MG63 (cell line): ENCODE measurements at regions not wholly inside any gene's neighbourhood (a gene's known extent, or its start where the extent isn't known, plus 50 kb on each side); places are given as distances from the start of the nearest gene placed in this dataset.
"Not testable (repeated sequence)": the region's sequence is repeated elsewhere in the genome, so short reads cannot be mapped to it uniquely, and the experiment has no call there.

Experiments
- DNase-seq: peaks from one replicate; pipeline ENCODE4 v3.0.0-alpha.2; 2020
- H3K27me3 ChIP-seq: fragments of 250-450 bp; sonication (Bioruptor Pico); 2 replicates; pipeline ENCODE4 v1.5.1; 2020; ENCODE audit warnings: mild to moderate bottlenecking, moderate library complexity
- H3K36me3 ChIP-seq: fragments of 250-450 bp; sonication (Bioruptor Pico); 2 replicates; pipeline ENCODE4 v1.5.1; 2020; ENCODE audit warnings: mild to moderate bottlenecking, moderate library complexity
- H3K4me3 ChIP-seq: fragments of 250-450 bp; sonication (Bioruptor Pico); 2 replicates; pipeline ENCODE4 v1.5.1; 2020; ENCODE audit warnings: mild to moderate bottlenecking, moderate library complexity
- H3K9me3 ChIP-seq: fragments of 250-450 bp; sonication (Bioruptor Pico); 2 replicates; pipeline ENCODE4 v1.5.1; 2020; ENCODE audit warnings: mild to moderate bottlenecking, moderate library complexity

DNA sequence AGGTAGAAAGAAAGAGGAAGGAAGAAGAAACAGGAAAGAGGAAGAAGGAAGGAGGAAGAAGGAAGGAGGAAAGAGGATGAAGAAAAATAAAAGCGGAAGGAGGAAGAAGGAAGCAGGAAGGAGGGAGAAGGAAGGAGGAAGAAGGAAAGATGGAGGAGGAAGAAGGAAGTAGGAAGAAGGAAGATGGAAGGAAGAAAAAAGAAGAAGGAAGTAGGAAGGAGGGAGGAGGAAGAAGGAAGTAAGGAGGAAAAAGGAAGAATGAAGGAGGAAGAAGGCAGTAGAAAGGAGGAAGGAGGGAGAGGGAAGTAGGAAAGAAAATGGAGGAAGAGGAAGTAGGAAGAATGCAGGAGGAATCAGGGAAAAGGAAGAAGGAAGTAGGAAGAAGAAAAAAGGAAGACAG, 191.1 kb upstream of the TBL1X start:
- no peaks in the 10 kb centered on the region for H3K36me3 ChIP-seq
- H3K27me3 ChIP-seq, result no peaks in the 10 kb centered on the region
- H3K4me3 ChIP-seq, result no peak overlapping the region
- no peaks in the 10 kb centered on the region for H3K9me3 ChIP-seq
- DNase-seq, result no peak

DNA sequence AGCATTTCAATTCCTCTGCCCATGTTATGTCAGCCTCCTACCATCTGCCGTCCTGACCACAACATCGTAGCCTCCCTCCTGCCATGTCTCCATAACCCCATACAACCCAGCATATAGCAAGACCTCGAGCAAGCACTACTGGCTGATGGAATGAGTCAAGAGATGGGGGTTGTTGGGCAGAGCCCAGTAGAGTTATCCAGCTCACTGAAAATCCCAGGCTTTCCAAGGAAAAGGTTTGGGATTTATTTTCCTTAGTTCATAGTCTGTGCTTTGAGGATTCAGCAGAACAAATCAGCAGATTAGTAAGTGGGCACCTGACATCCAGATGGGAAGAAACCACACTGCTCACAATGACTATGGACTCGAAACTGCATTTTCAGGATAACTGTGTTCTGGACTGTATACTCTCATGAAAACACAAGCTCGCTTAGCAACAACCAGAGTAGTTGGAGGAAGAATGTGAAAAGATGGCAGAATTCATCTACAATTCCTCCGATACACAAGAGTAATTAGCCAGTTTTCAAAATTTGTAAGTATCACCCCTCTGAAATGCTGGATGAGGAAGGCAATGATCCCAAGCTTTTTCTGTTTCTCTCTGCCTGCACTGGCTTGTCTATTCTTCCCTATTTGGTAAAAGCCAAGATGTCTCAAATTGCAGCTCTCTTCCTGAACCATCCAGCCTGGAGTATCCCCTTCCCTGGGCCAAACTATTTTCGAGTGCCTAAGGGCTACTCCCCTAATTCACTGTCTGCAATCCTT, 186.2 kb upstream of the TBL1X start:
- DNase-seq, result no peak
- no peaks in the 10 kb centered on the region for H3K9me3 ChIP-seq
- H3K36me3 ChIP-seq, result no peaks in the 10 kb centered on the region
- H3K27me3 ChIP-seq, result no peaks in the 10 kb centered on the region
- H3K4me3 ChIP-seq, result no peak overlapping the region

- no peak overlapping the region for H3K4me3 ChIP-seq
- no peaks in the 10 kb centered on the region for H3K9me3 ChIP-seq
- H3K27me3 ChIP-seq, result no peaks in the 10 kb centered on the region
- DNase-seq, result no peak
- H3K36me3 ChIP-seq, result no peaks in the 10 kb centered on the region
Measured at GRCh38 chrX:9279234-9279544, 185.7 kb upstream of the TBL1X start.

GRCh38 chrX:9280831-9281230, 184.0 kb upstream of the TBL1X start:
- DNase-seq, result no peak
- no peaks in the 10 kb centered on the region for H3K27me3 ChIP-seq
- H3K4me3 ChIP-seq, result no peak overlapping the region
- H3K36me3 ChIP-seq, result no peaks in the 10 kb centered on the region
- no peaks in the 10 kb centered on the region for H3K9me3 ChIP-seq

GRCh38 chrX:9282325-9282724, 182.5 kb upstream of the TBL1X start:
- Histone ChIP-seq H3K9me3 (no peaks in the 10 kb centered on the region), H3K36me3 (no peaks in the 10 kb centered on the region), H3K27me3 (no peaks in the 10 kb centered on the region), H3K4me3 (no peak overlapping the region)
- no peak for DNase-seq

DNA sequence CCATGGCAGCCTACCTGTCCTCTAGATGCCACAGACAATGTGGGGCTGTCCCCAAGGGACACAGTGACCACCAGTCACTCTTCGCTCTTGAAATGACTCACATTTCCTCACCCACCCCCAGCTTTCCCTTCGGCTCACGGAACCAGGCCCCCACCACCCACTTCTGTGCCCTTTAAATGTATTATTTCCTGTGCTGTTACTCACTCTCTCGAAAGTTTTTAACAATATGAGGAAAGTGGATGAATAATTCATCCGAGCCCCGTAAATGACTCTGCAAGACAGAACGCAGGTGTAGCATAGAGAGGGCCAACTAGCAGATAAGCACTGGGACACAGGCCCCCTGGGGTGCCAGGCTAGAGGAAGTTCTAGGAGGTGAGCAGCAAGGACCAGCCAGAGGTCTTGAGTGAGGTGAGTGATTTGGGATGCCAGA, 179.5 kb upstream of the TBL1X start:
- Histone ChIP-seq H3K4me3 (no peak overlapping the region), H3K9me3 (no peaks in the 10 kb centered on the region), H3K27me3 (no peaks in the 10 kb centered on the region), H3K36me3 (no peaks in the 10 kb centered on the region)
- DNase-seq, result no peak

GRCh38 chrX:9286234-9286633, 178.6 kb upstream of the TBL1X start:
- no peak for DNase-seq
- Histone ChIP-seq H3K9me3 (no peaks in the 10 kb centered on the region), H3K36me3 (no peaks in the 10 kb centered on the region), H3K27me3 (no peaks in the 10 kb centered on the region), H3K4me3 (no peak overlapping the region)

GRCh38 chrX:9291629-9292028, 173.2 kb upstream of the TBL1X start:
- Histone ChIP-seq H3K36me3 (no peaks in the 10 kb centered on the region), H3K9me3 (no peaks in the 10 kb centered on the region), H3K27me3 (no peaks in the 10 kb centered on the region), H3K4me3 (no peak overlapping the region)
- no peak for DNase-seq

GRCh38 chrX:9293051-9293496, 171.8 kb upstream of the TBL1X start:
- no peaks in the 10 kb centered on the region for H3K9me3 ChIP-seq
- no peak overlapping the region for H3K4me3 ChIP-seq
- DNase-seq, result no peak
- H3K36me3 ChIP-seq, result no peaks in the 10 kb centered on the region
- no peaks in the 10 kb centered on the region for H3K27me3 ChIP-seq

DNA sequence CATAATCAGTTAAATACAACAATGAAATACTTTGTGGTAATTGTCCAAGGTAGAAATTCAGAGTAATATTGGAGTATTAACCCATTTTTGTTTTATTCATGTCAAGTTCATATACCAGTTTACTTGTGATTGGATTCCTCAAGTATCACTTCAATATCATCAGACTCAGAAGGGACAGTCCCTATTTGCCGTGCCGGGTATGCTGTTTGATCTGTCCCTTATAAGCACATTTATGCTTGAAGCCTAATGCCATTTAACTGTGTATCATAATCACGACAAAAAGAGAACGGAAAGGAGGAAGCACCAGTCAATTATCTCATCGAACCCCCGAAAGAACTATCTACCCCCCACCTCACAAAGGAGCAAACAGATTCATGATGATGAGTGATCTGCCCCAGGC, 171.0 kb upstream of the TBL1X start:
- H3K4me3 ChIP-seq, result no peak overlapping the region
- no peaks in the 10 kb centered on the region for H3K36me3 ChIP-seq
- H3K9me3 ChIP-seq, result no peaks in the 10 kb centered on the region
- no peaks in the 10 kb centered on the region for H3K27me3 ChIP-seq
- no peak for DNase-seq

DNA sequence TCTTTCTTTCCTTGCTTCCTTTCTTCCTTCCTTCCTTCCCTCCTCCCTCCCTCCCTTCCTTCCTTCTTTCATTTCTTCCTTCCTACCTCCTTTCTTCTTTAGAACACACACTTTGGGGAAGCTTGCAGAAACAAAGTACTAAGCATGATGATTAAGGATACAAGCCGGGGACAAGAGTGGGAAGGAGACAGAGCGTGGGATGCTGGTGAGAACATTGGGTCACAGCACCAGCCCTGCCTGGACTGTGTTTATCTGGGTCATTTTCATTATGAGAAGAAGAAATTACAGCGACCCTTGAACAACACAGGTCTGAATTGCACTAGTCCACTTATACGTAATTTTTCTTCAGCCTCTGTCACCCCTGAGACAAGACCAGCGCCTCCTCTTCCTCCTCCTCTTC, 169.3 kb upstream of the TBL1X start:
- Histone ChIP-seq H3K9me3 (no peaks in the 10 kb centered on the region), H3K4me3 (no peak overlapping the region), H3K36me3 (no peaks in the 10 kb centered on the region), H3K27me3 (no peaks in the 10 kb centered on the region)
- no peak for DNase-seq

DNA sequence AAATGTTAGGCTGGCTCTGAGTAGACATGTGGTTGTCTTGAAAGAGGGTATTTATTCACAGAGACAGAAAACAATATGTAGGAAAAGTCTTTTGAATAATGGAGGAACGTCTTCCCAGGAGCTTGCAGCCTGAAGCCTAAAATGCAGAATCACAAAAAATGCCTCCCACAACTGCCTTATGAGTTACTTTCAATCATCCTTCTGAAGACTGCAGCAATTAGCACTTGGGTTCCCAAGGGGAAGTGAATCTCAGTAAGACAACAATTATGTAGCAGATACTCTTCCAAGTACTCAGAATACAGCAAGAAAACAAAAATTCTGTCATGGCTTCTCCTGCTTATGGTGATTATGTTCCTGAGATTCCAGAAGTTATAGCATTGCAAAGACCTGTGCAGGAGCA, 166.6 kb upstream of the TBL1X start:
- no peaks in the 10 kb centered on the region for H3K36me3 ChIP-seq
- H3K9me3 ChIP-seq, result no peaks in the 10 kb centered on the region
- H3K27me3 ChIP-seq, result no peaks in the 10 kb centered on the region
- no peak for DNase-seq
- no peak overlapping the region for H3K4me3 ChIP-seq

GRCh38 chrX:9299681-9300080, 165.2 kb upstream of the TBL1X start:
- H3K36me3 ChIP-seq, H3K9me3 ChIP-seq, H3K27me3 ChIP-seq, DNase-seq, H3K4me3 ChIP-seq: not testable (repeated sequence)

DNA sequence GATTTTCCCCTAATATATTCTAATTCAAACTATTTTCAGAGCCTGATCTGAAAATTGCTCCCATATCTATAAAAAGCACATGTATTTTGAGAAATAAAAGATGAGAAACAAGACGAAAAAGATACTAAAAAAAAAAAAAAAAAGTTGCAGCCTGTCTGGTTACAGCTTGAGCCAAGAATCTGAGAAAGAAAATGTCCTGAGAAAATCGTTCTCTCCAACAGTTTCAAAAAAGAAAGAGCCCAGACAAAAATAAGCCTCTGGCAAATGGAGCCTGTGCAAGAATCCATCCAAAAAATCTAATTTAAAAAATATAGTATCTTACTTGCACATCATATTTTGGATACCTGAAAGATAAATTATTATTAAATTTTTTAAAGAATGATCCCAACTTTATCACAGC, 163.0 kb upstream of the TBL1X start:
- Histone ChIP-seq H3K9me3 (no peaks in the 10 kb centered on the region), H3K27me3 (no peaks in the 10 kb centered on the region), H3K4me3 (no peak overlapping the region), H3K36me3 (no peaks in the 10 kb centered on the region)
- DNase-seq, result no peak

DNA sequence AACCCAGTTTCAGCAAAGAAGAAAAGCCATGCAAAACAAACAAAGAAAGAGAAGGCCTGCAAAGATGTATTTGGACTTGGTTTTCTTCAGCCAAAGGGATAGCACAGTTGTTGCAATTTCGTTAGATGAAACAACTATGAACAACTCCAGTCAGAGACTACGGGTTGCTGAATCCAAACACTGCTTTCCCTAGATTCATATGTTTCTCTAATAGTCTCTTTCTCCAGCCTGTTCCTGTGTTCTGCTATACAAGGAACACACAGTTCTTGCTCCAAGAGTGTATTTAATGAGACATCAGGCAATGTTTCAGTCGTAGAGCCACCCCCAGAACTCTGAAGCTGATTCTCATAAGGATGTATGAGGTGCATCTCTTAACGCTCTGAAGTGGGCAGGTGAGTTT, 162.5 kb upstream of the TBL1X start:
- no peaks in the 10 kb centered on the region for H3K27me3 ChIP-seq
- no peaks in the 10 kb centered on the region for H3K9me3 ChIP-seq
- H3K4me3 ChIP-seq, result no peak overlapping the region
- H3K36me3 ChIP-seq, result no peaks in the 10 kb centered on the region
- DNase-seq, result no peak

DNA sequence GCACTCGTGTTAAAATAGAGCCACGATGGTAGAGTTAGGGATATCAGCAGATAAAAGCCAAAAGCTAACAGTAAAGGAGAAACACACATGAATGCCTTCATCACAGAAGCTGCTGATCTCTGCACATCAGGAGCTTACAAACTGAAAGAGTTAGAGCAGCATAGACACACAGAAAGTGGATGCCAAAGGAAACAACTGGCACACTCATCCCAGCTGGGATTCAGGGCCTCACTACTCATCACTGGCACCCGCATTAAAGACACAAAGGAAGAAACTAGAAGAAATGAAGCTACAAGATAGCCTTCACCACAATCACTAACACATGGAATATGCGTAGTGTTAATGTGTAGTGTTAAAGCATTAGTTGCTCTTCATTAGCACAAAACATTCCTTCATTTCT, 156.4 kb upstream of the TBL1X start:
- DNase-seq, result peak; percentile 48
- Histone ChIP-seq H3K4me3 (no peak overlapping the region), H3K9me3 (no peaks in the 10 kb centered on the region), H3K27me3 (no peaks in the 10 kb centered on the region), H3K36me3 (no peaks in the 10 kb centered on the region)

DNA sequence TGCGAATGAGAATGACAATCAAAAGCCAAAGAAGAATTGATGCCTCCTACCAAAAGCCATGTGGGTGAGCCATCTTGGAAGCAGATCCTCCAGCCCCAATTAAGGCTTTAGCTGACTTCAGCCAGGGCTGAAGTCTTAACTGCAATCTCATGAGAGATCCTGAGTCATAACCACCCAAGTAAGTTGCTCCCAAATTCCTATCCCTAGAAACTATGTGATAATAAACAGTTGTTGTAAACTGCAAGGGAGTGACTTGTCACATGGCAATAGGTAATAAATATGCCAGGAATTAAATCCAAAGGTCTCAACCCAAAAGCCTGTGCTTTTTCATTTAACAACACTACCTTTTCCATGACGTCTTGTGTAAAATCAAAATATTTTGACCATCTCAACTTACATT, 154.2 kb upstream of the TBL1X start:
- DNase-seq, result peak; percentile 40
- H3K27me3 ChIP-seq, result no peaks in the 10 kb centered on the region

GRCh38 chrX:9311421-9312160, 153.3 kb upstream of the TBL1X start:
- Histone ChIP-seq H3K27me3 (no peaks in the 10 kb centered on the region), H3K4me3 (no peak overlapping the region), H3K36me3 (no peaks in the 10 kb centered on the region), H3K9me3 (no peaks in the 10 kb centered on the region)
- no peak for DNase-seq

More for the DNA sequence above, 154.2 kb upstream of the TBL1X start:
- H3K4me3 ChIP-seq, result no peak overlapping the region
- no peaks in the 10 kb centered on the region for H3K9me3 ChIP-seq
- no peaks in the 10 kb centered on the region for H3K36me3 ChIP-seq
